ENCODE measurements at regions not wholly inside any gene's neighbourhood (a gene's known extent, or its start where the extent isn't known, plus 50 kb on each side); places are given as distances from the start of the nearest gene placed in this dataset.
"Not testable (repeated sequence)": the region's sequence is repeated elsewhere in the genome, so short reads cannot be mapped to it uniquely, and the experiment has no call there.

DNA sequence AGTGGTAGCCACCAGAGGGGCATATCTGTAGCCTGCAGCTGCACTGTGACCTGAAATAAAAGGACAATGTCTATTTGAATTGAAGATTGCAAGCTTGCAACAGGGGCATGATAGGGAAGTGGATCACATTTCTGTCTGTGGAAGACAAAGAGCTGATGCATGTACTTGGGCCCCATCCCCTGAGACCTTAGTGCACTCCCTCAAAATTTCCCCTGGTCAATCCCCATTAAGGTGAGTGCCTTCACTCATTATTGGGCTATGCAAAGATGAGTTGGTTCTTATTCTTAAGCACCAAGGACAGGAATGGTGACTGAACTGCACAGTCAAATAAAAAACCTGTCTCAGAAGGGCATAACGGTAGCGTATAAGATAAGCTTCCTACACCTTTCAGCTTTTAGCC lies 273.1 kb upstream of the ARSJ start:
- no peak for DNase-seq

DNA sequence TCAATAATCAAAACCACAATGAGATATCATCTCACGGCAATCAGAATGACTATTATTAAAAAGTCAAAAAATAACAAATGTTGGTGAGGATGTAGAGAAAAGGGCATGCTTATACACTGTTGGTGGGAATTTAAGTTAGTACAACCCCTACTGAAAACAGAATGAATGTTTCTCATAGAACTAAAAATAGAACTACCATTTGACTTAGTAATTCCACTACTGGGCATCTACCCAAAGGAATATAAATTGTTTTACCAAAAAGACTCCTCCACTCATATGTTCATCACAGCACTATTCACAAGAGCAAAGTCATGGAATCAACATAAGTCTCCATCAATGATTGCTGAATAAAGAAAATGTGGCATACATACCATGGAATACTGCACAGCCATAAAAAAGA lies 278.1 kb upstream of the ARSJ start:
- no peak for DNase-seq

DNA sequence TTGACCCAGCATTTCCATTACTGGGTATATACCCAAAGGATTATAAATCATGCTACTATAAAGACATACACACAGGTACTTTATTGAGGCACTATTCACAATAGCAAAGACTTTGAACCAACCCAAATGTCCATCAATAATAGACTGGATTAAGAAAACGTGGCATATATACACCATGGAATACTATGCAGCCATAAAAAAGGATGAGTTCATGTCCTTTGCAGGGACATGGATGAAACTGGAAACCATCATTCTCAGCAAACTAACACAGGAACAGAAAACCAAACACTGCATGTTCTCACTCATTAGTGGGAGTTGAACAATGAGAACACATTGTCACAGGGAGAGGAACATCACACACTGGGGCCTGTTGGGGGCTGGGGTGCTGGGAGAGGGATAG lies 283.0 kb upstream of the ARSJ start:
- DNase-seq, result not testable (repeated sequence)

DNA sequence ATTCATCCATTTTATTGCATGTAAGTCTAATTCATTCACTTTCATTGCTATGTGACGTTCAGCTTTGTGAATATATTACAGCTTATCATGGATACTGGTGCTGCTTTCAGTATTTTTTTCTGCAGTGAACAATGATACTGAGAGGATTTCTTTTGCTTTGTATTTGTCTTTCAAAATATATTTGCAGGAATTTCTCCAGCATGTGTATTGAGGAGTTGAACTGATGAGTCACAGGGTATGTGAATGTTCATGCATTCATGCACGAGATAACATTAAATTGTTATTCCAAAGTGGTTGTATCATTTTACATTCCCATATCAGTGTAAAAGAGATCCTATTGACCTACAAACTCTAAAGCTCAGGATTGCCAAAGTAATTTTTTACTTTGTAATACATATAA lies 283.8 kb upstream of the ARSJ start:
- no peak for DNase-seq

DNA sequence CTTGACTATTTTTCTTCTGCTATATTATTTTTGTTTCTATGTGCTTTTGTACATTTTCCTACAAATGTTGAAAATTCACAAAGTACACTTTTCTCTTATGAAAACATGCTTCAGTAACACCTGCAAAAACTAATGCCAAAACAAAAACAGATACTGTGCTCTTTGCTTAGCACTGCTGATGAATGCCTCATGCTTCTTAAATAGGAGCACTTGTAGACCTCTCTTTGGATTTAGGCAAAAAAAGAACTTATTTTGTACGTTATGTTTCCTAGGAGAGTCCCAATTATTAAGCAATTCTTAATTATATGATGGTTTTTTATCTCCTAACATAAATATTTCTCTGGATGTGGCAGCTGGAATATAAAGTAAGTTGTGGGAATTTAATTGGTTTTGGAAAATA lies 285.0 kb upstream of the ARSJ start:
- DNase-seq, result no peak

DNA sequence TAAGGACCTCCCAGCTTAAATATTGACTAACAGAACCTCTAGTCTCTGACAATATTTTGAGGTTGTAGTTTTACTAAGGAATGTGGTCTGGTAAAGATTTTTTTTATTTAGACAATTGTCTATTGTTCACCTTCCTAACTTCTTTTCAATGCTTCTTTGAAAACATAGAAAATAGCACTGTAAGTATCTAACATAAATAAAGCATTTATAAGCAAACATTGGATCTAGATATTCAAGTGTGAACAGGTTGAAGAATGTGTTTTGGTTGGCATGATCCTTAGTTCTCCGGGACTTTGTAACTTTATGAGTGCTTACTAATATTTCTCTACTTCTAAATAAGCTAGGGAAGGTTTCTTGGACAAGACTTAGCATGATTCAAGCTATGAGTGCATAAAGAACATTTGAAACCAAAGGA lies 285.4 kb upstream of the ARSJ start:
- no peak for DNase-seq

DNA sequence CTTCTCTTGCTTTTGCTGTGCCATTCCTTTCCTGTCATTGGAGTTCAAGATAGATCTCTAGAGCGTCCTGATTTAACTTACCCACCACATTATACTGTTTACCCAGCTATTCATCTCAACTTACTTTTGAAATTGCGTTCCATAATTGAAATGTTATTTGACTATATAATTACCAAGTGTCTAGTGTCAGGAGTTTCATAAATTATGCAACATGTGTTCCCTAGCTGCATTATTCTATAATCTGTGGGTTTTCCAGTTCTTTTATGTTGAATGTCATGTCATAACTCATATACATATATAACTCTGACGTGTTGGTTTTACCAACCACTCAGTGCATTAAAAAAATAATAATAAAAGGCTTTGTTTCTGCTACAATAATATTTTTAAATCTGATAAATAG lies 285.9 kb upstream of the ARSJ start:
- no peak for DNase-seq

DNA sequence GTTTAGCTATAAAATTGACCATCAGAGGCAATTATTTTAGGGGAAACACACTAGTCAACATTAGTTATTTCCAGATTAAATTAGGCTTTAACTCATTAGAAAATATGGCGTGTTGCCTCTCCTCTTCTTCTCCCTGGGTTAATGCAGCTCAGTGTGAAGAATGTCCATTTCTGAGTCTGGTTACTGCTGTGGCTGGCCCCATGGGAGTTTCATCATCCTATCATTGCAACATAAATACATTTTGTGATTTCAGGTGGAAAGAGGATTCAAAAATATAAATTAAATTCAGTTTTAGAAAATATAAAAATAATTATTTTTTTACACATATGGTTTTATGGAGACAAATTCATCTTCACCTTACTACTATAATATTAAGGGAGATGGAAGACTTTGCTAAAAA lies 288.5 kb upstream of the ARSJ start:
- no peak for DNase-seq

DNA sequence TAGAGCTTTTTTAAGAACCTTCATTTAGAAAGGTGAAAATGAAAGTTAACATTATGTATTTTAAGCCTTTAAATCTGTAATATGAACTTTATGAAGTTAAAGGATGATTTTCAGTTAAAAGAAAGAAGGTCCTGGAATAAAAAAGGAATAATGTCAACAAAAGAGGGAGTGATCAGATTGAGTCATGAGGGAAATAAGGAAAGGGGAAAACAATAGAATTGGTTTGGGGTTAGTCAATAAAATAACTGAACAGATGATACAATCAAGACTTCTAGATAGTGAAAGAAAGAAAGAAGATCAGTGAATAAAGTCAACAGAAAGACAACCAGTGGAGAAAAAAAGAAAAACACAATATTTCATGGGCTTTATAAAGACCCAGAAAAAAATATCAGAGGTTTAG lies 291.6 kb upstream of the ARSJ start:
- DNase-seq, result no peak

DNA sequence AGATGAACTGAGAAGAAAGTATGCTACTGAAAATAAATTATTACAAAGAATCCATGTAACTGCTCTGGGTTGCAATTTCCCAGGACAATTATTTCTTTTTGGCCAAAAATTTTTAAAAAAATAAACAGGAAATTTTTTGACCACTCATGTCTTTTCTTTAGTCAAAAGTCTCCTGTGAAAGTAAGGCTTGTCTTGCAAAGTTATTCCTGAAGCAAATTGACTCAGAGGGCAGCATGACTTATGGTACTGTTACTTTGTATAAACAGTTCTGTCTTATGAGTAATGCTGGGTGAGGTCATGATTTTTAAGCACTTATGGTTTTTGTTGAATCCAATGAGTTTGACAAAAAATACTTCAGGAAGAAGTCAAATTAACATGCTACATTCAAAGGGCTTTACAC lies 292.8 kb upstream of the ARSJ start:
- no peak for DNase-seq

DNA sequence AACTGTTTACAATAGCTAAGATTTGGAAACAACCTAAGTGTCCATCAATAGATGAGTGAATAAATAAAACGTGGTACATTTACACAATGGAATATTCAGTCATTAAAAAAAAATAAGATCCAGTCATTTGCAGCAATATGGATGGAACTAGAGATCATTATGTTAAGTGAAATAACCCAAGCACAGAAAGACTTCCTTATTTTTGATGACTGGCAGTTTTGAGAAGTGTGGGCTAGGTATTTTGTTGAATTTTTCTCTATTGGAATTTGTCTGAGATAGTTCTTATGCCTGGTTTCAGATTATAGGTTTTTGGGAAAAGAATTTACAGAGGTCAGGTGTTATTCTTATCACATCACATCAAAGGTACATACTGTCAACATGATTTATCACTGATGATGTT lies 293.8 kb upstream of the ARSJ start:
- DNase-seq, result no peak

DNA sequence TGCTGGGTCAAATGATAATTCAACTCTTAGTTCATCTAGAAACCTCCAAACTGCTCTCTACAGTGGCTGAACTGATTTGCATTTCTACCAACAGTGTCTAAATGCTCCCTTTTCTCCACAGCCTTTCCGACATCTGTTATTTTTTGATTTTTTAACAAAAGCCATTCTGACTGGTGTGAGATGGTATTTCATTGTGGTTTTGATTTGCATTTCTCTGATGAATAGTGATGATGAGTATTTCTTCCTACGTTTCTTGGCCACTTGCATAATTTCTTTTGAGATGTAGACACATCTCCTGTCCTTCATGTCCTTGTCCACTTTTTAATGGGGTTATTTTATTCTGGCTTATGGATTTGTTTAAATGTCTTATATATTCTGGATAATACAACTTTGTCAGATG lies 298.2 kb upstream of the ARSJ start:
- no peak for DNase-seq

DNA sequence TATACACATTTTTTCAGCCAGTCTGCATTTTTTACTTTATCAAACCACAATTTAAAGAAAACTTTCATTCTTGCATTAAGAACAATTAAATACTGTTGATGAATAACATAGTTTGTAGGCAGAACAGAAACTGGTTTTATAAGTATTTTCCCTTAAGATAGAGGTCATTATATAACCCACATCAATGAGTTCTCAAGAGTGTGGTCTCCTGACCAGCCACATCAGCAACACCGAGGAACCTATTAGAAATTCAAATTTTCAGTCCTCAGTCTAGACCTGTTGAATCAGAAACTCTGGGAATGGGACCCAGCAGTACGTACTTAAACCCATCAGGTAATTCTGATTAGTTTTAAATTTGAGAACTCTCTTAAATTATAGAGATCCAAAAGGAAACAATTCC lies 299.6 kb upstream of the ARSJ start:
- DNase-seq, result no peak

DNA sequence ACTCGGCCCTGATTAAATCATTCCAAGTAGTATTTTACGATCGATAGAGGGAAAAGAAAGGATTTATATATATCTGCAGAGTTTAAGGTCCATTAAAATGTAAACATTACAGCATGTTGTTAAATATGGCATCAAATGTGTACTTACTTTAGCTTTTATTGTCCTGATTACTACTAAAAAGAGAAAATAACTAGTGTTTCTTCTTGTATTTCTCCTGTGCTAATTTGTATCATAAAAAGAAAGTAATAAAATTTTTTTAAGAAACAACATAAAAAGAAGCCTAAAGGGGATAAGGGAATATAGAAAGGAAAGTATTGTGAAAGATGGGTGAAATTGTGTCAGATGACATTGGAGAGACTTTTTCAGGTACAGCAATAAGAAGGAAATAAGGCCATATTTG lies 300.3 kb upstream of the ARSJ start:
- DNase-seq, result no peak

DNA sequence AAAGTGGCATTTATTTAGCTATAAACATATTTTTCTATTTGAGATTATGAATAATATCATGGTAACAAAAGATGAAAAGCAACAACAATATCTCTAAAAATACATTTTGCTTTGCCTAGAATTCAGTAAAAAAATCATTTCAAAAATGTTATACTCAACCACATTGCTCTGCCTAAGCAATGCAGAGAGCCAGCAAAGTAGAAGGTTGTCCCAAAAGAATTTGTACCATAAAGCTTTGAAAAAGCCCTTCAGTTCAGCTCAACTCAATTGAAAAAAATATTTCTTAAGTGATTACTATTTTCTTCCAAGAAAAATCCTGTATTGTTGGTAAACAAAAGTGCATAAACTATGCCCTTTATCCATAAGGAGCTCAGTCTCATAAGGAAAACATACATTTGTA lies 301.2 kb upstream of the ARSJ start:
- DNase-seq, result no peak

DNA sequence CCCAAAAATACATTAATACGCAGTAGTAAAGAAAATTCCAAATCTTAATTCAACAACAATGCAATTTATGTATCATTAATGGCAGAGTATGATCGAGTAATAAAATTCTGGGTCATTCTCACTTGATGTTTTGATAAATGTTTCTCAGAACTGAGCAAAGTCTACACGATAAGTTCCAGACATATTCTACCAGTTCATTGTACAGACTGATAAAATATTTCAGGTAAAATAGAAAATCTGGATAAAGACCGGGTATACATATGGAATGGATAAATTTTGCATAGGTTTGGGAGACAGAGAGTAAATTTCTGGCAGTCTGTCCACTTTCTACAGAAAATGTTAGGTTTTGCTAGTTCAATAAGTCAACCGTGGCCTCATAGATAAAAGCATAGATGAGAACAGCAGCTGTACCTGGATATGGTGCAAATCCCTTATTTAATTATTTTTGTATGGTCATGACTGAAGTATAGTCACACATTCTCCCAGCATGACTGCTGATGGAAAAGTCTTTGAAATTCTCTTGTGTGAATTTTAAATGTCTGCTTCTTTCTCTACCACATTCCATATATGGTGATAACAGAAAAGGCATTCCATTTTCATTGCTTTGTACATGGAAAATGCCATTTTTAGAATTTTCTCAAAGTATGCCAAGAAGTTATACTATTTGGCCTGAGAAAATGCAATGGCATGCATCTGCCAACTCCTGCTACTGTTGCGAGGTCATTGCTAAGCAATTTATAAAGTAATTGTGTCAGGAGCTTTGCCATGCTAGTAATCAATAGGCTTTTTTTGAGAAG lies 301.9 kb upstream of the ARSJ start:
- DNase-seq, result no peak

DNA sequence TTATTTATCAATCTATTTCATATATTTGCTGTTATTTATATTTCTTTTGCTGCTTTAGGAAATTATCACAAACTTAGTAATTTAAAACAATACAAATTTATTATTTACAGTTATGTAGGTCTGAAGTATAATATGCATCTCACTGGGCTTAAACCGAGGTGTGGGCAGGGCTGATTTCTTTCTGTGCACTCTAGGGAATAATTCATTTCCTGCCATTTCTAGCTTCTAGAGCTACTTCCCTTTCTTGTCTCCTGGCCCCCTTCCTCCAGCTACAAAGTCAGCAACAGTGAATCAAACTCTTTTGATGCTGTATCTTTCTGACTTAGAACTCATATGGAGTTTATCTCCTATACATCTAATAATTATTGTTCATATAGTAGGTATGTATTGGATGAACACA lies 303.5 kb upstream of the ARSJ start:
- peak; percentile 38 for DNase-seq

DNA sequence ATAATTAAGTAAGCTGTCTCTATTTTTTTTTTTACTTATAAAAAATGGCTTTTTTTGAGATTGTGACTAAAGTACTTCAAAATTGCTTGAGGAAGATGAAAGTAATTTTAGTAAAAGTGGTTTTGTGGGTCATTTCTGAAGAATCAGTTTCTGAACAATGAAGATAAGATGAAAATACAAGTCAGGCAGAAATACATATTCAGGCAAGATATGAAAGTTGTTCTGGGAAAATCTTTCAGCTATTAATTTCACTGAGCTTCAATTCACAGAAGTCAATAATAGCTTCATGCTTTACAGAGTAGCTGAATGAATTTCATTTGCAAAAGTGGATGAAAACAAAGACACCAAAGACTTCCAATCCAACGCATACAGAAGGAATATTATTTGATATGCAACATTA lies 305.2 kb upstream of the ARSJ start:
- DNase-seq, result no peak

DNA sequence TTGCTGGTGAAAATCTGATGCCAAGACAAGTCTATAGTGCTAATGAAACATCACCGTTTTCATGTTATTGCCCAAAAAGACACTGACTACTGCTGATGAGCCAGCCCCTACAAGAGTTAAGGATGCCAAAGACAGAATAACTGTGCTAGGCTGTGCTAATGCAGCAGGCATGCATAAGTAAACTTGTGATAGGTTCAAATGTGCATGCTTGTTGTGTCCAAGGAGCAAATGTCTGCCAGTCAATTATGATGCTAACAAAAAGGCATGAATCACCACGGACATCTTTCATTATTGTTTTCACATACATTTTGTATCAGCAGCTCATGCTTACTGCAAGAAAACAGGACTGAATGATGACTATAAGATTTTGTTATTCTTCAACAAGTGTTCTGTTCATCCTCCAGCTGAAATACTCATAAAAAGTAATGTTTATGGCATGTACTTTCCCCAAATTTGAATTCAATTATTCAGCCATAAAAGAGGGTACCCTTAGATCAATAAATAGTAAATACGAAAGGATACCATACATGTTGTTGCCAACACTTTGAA lies 306.9 kb upstream of the ARSJ start:
- DNase-seq, result no peak

DNA sequence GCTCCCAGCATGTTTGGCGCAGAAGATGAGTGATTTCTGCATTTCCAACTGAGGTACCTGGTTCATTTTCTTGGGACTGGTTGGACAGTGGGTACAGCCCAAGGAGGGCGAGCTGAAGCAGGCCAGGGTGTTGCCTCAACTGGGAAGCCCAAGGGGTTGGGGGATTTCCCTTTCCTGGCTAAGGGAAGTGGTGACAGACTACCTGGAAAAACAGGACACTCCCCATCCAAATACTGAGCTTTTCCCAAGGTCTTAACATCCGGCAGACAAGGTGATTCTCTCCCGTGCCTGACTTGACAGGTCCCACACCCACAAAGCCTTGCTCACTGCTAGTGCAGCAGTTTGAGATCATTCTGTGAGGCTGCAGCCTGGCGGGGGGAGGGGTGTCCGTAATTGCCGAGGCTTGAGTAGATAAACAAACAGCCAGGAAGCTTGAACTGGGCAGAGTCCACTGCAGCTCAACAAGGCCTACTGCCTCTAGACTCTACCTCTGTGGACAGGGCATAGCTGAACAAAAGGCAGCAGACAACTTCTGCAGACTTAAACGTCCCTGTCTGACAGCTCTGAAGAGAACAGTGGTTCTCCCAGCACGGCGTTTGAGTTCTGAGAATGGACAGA lies 307.7 kb upstream of the ARSJ start:
- no peak for DNase-seq

DNA sequence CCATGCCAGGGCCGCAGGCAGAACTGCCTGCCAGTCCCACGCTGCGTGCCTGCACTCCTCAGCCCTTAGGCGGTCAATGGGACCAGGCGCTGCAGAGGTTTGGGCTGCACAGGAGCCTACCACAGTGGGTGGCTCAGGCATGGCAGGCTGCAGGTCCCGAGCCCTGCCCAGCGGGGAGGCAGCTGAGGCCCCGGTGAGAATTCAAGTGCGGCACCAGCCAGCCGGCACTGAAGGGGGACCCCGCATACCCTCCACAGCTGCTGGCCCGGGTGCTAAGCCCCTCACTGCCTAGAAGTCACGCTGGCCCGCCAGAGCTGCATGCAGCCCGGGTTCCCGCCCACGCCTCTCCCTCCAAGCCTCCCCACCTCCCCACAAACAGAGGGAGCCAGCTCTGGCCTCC lies 302.5 kb upstream of the UGT8 start:
- no peak for DNase-seq

DNA sequence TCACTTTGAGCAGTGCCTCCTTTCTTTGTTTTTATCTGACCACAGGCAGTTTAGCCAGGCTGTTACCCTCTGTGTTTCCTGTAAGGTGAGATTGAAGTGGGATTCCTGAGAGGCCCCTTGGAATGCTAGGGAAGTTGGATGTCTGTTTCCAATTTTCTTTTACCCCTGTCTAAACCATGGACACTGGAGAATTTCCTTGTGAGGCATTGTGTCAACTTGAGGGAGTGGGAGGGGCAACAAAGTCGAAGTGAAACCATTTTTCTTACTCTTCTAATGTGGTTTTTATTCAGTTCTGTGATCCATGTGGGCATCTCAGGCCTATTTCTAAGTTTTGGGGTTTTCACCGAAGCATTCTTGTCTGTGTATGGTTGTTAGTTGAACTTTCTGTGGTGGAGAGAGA lies 296.1 kb upstream of the UGT8 start:
- no peak for DNase-seq

DNA sequence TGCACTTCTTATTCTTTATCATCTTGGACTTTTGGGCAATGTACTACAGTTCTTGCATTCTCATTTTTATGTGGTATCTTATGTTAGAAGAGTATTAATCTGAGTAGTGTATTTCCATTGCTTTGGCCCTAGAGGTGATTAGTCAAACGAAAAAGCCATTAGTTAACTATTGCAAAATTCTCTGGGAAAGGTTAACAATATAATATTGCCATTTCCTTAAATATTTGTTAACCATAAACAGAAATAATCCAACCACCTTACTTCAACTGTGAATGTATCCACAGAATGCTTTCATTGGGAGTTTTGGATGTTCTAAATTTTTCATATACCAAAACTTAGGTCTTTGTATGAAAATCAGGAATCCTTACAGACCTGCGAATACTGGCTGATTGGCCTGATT lies 294.6 kb upstream of the UGT8 start:
- DNase-seq, result no peak

DNA sequence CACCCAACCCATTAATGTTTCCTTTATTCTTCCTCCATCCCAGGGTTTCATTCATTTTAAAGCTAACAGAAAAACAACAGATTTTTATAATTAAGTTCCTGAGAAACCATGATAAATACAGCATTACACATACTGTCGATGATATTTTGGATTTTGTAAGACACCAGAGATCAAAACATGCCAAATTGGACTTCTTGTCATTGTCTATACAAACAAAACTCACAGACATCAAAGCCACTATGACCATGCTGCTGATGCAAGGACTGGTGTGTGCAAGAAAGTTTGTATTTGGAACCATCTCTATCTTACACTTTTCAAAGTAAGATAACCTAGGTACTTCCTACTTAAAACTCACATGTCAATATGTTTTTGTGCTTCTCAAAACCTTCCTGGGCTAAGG lies 294.0 kb upstream of the UGT8 start:
- no peak for DNase-seq

DNA sequence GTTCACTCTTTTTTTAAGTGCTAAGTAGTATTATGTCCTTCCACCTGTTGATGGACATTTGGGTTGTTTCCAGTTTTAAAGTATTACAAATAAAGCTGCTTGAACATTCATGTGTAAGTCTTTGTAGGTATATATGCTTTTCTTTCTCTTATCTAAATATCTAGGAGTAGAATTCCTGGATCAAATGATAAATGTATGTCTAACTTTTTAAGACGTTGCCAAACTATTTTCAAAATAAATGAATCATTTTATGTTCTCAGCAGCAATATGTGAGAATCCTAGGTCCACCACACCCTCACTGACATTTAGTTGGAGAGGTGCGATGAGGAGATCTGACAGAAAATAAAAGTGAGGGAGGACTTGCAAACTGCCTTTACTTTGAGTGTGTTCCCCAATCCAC lies 291.7 kb upstream of the UGT8 start:
- DNase-seq, result no peak
